ENCODE measurements at regions not wholly inside any gene's neighbourhood (a gene's known extent, or its start where the extent isn't known, plus 50 kb on each side); places are given as distances from the start of the nearest gene placed in this dataset.

DNA sequence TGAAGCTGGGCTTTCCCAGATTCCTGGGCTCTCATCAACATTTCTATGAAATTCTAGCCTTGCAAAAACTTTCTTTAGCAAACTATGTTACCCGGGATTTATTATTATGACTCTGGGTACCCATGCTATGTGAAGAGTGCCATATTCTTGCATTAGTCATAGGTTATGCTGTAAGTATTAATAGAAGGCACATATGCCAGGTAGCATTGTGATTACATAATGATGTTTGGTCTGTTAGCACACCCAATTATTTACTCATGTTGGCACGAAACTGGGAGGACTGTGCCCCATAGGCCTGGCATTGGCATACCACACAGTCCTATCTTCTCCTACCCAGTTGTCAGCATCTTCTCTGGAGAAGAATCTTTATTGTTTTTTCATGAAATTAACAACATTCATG lies 171.0 kb downstream of the SLC4A3 start:
- Mint-ChIP-seq H3K4me1 (no peaks in the 10 kb centered on the region), H3K27ac (no peak overlapping the region), H3K9me3 (peaks cover 0 to 13% (median 6%) of the 10 kb centered on the region in 7 donors), H3K36me3 (no peaks in the 10 kb centered on the region), H3K27me3 (no peaks in the 10 kb centered on the region), H3K4me3 (no peak overlapping the region)
- DNase-seq (no peak), ATAC-seq (ENCODE audit: low read depth in 2 of 2) (no peak)

DNA sequence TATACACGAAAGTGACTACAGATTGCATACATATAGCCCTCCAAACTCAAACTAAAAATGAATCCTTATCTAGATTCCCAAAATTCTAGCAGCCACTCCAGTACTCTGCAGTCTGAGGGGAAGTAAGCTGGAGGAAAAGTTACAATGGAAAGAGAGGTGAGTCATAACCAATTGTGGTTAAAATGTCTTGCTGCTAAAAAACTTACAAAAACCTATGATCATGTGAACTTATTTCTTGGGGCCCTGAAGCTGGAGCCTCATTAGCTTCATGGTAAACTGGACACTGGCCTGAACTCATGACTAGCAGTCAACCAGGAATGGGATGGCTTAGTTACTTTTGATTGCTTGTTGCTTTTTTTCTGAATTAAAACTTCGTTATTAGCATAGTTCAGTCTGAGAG lies 175.9 kb downstream of the SLC4A3 start:
- no peaks in the 10 kb centered on the region for H3K36me3 Mint-ChIP-seq
- H3K4me3 Mint-ChIP-seq: no peak overlapping the region
- H3K4me1 Mint-ChIP-seq: no peaks in the 10 kb centered on the region
- H3K27me3 Mint-ChIP-seq: no peaks in the 10 kb centered on the region
- H3K27ac Mint-ChIP-seq: no peak overlapping the region
- DNase-seq: no peak
- H3K9me3 Mint-ChIP-seq: peaks cover 1 to 25% (median 5%) of the 10 kb centered on the region in 7 donors
- no peak for ATAC-seq (ENCODE audit: low read depth in 2 of 2)

DNA sequence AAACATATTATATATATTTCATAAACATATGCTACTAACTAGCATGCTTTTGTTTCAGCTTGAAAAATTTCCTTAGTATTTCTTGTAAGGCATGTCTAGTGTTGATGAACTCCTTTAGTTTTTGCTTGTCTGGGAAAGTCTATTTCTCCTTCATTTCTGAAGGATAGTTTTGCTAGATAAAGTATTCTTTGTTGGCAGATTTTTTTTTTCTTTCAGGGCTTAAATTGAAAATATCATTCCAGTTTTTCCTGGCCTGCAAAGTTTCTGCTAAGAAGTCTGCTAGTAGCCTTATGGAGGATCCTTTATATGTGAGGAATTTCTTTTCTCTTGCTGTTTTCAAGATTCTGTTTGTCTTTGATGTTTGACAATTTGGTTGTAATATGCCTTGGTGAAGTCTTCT lies 183.5 kb downstream of the SLC4A3 start:
- Mint-ChIP-seq H3K36me3 (no peaks in the 10 kb centered on the region), H3K27me3 (peaks cover 0 to 4% (median 0%) of the 10 kb centered on the region in 3 donors), H3K27ac (no peak overlapping the region), H3K9me3 (peaks cover 5 to 53% (median 22%) of the 10 kb centered on the region in 7 donors), H3K4me1 (no peaks in the 10 kb centered on the region), H3K4me3 (no peak overlapping the region)
- DNase-seq (no peak), ATAC-seq (ENCODE audit: low read depth in 2 of 2) (no peak)

DNA sequence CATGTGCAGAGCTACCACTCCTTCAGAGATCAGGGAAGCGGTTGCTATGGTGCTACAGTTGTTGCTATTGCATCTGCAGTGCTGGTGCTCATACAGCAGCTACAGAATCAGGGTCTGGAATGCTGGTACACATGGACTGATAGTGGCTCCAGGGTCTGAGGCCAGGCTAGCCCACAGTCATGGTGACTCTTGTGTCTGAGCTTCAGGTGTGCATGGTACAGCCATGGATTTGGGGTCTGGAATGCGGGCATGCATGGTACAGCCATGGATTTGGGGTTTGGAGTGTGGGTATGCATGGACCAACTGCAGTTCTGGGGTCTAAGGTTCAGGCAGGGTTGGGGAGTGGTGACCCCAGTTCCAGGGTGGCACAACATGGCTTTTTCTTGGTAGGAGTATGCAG lies 185.2 kb downstream of the SLC4A3 start:
- H3K4me1 Mint-ChIP-seq: no peaks in the 10 kb centered on the region
- no peak for DNase-seq
- no peak overlapping the region for H3K4me3 Mint-ChIP-seq
- no peak for ATAC-seq (ENCODE audit: low read depth in 2 of 2)
- H3K36me3 Mint-ChIP-seq: no peaks in the 10 kb centered on the region
- peaks cover 0 to 4% (median 4%) of the 10 kb centered on the region in 3 donors for H3K27me3 Mint-ChIP-seq
- peaks cover 0 to 44% (median 17%) of the 10 kb centered on the region in 7 donors for H3K9me3 Mint-ChIP-seq
- no peak overlapping the region for H3K27ac Mint-ChIP-seq

DNA sequence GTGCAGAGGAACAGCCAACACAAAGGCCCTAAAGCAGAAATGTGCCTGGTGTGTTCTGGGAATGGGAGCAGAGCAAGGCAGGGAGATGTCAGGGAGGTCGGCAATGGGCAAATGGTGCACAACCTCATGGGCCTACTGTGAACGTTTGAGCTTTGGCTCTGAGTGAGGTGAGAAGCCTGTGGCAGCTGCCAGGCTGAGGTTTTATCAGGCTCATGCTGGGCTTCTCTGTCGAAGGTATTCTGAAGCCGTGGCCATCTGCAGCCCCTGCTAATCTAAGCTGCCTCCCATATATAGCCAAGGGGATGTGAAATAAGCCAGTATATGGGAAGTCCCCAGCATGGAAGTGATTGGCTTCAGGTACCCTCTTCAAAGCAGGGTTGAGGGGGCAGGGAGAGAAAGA lies 193.3 kb downstream of the SLC4A3 start:
- H3K36me3 Mint-ChIP-seq: peaks cover 4 to 6% of the 10 kb centered on the region in 2 donors
- no peaks in the 10 kb centered on the region for H3K4me1 Mint-ChIP-seq
- no peak overlapping the region for H3K27ac Mint-ChIP-seq
- DNase-seq: no peak
- ATAC-seq (ENCODE audit: low read depth in 2 of 2): no peak
- H3K27me3 Mint-ChIP-seq: peaks cover 0 to 10% (median 0%) of the 10 kb centered on the region in 3 donors
- H3K9me3 Mint-ChIP-seq: peaks cover 2 to 25% (median 15%) of the 10 kb centered on the region in 7 donors
- H3K4me3 Mint-ChIP-seq: no peak overlapping the region

DNA sequence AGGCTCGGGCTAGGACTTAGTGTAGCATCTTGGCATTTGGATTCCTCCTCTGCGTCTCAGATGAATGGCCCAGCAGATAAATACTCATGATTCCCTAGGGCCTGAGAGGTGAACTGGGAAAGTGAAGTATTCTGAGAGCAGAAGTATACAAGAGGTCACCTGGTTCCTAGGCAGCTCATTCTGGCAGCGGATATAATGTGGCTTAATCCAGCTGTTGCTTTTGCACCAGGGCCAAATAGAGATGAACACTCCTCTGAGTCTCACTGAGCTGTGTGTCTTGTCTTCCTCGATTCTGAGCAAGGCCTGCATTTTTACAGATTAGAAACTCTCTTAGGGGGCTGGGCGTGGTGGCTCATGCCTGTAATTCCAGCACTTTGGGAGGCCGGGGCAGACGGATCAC lies 196.1 kb downstream of the SLC4A3 start:
- peaks cover 0 to 6% of the 10 kb centered on the region in 2 donors for H3K36me3 Mint-ChIP-seq
- DNase-seq: no peak
- no peak overlapping the region for H3K4me3 Mint-ChIP-seq
- H3K9me3 Mint-ChIP-seq: peaks cover 0 to 15% (median 9%) of the 10 kb centered on the region in 7 donors
- no peaks in the 10 kb centered on the region for H3K4me1 Mint-ChIP-seq
- H3K27ac Mint-ChIP-seq: no peak overlapping the region
- peaks cover 0 to 6% (median 0%) of the 10 kb centered on the region in 3 donors for H3K27me3 Mint-ChIP-seq
- no peak for ATAC-seq (ENCODE audit: low read depth in 2 of 2)

DNA sequence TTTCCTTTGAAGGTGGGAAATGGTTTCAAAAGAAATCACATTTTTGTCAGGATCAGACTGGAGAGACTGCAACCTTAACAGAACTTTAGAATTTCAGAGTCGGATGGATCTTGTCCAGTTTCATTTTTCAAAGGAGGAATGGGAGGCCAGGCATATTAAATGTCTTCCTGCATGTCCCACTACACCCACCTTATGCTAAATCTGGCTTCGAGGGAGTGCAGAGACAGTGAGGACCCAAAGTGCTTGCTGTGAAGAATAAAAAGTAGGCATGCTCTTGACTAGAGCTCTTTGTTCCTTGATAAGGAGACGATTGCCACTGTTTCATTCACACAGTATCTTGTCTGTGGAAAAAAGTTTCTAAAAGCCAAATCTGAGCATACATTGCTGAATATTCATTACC lies 197.6 kb downstream of the SLC4A3 start:
- ATAC-seq (ENCODE audit: low read depth in 2 of 2) (no peak), DNase-seq (no peak)
- no peaks in the 10 kb centered on the region for H3K4me1 Mint-ChIP-seq
- peaks cover 0 to under 1% of the 10 kb centered on the region in 2 donors for H3K36me3 Mint-ChIP-seq
- no peak overlapping the region for H3K4me3 Mint-ChIP-seq
- no peaks in the 10 kb centered on the region for H3K27me3 Mint-ChIP-seq
- peaks cover 0 to 8% (median 2%) of the 10 kb centered on the region in 7 donors for H3K9me3 Mint-ChIP-seq
- H3K27ac Mint-ChIP-seq: no peak overlapping the region

DNA sequence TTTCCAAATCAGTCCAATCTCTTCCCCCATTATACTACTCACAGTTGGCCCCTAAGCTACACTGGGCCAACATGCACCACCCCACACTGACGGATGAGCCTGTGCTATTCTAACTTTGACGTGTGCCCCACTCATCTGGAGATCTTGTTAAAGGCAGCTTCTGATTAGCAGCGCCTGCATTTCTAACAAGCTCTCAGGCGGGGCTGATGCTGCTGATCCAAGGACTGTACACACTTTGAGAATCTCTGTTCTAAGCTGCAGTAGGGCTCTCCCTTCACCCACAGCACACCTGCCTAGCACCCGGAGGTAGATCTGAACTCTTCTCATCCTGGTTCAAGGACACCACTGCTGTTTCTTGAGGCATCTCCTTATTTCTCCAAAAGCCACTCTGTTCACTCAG lies 200.7 kb downstream of the SLC4A3 start:
- H3K27me3 Mint-ChIP-seq: no peaks in the 10 kb centered on the region
- H3K4me1 Mint-ChIP-seq: no peaks in the 10 kb centered on the region
- ATAC-seq (ENCODE audit: low read depth in 2 of 2) (no peak), DNase-seq (no peak)
- H3K27ac Mint-ChIP-seq: no peak overlapping the region
- no peak overlapping the region for H3K4me3 Mint-ChIP-seq
- H3K9me3 Mint-ChIP-seq: peaks cover 0 to 7% (median 0%) of the 10 kb centered on the region in 7 donors
- H3K36me3 Mint-ChIP-seq: no peaks in the 10 kb centered on the region

DNA sequence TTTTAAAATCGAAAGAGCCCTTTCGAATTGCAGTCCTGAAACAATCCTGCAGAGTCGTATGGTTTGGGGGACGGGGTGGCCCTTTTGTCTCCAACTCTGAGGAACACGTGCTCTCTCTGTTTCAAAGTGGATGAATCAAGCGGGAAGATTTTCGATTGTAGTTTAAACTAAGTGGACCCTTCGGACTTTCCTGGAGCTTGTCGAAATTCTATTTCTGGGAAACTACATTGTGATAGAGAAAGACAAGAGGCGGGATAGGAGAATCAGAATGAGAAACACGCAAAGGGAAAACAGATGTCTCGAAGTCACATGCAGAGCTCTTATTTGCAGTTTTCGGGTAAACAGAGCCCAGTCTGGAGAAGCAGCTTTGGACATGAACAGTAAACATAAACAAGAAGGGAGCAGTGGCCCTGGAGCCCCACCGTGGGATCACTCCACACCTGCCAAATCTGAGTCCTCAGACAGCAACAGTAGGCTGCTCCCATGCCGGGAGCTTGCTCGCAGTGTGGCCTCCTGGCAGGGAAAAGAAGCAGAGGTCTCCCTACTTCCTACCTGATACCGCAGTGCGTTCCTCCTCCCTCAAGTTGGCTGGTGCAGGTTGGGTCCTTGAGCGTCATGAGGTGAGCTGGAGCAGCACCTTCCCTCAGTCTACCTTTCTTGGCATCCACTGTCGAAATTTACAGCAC lies 202.4 kb downstream of the SLC4A3 start:
- H3K36me3 Mint-ChIP-seq: no peaks in the 10 kb centered on the region
- no peak for ATAC-seq (ENCODE audit: low read depth in 2 of 2)

DNA sequence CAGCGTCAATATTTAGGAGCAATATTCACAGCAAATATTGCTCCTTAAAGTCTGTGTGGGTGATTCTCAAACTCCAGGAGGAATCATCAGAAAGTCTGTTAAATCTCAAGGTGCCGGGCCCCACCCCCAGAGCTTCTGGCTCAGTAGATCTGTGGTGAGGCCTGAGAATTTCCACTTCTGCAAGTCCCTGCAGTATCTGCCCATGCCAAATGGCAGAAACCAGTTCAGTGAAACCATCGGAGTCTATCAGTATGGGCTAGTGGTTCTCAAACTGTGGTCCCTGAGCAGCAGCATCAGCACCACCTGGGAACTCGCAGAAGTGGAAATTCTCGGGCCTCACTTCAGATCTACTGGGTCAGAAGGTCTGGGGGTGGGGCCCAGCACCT lies 202.9 kb downstream of the SLC4A3 start:
- Mint-ChIP-seq H3K9me3 (peaks cover 0 to 9% (median 0%) of the 10 kb centered on the region in 7 donors), H3K27me3 (no peaks in the 10 kb centered on the region), H3K4me3 (no peak overlapping the region), H3K36me3 (no peaks in the 10 kb centered on the region), H3K27ac (no peak overlapping the region), H3K4me1 (no peaks in the 10 kb centered on the region)
- ATAC-seq (ENCODE audit: low read depth in 2 of 2) (no peak), DNase-seq (no peak)

More for the DNA sequence above, 202.4 kb downstream of the SLC4A3 start:
- peaks cover 0 to 9% (median 0%) of the 10 kb centered on the region in 7 donors for H3K9me3 Mint-ChIP-seq
- no peaks in the 10 kb centered on the region for H3K4me1 Mint-ChIP-seq
- no peak overlapping the region for H3K4me3 Mint-ChIP-seq
- no peak for DNase-seq
- no peaks in the 10 kb centered on the region for H3K27me3 Mint-ChIP-seq
- no peak overlapping the region for H3K27ac Mint-ChIP-seq

DNA sequence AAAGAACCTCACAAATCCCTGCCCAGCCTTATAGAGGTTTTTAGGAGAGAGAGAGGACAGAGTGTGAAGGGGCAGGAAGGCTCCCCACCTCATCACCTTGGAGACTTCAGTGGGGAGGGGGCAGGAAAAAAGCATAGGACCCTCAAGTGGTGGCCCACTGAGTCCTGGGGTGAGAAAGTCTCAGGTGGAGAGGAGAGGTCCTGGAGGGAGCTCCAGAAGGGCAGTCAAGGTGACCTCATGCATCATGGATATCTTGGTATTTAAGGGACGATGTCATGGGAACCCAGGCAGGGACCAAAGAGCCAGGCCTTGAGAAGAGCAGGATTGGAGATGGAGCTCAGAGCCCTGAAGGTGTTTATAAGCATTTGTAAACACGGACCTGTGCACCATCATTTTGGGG lies 204.5 kb downstream of the SLC4A3 start:
- Mint-ChIP-seq H3K4me1 (no peaks in the 10 kb centered on the region), H3K36me3 (no peaks in the 10 kb centered on the region), H3K27me3 (no peaks in the 10 kb centered on the region), H3K27ac (no peak overlapping the region), H3K9me3 (peaks cover 0 to 13% (median 3%) of the 10 kb centered on the region in 7 donors), H3K4me3 (no peak overlapping the region)
- DNase-seq (no peak), ATAC-seq (ENCODE audit: low read depth in 2 of 2) (no peak)

DNA sequence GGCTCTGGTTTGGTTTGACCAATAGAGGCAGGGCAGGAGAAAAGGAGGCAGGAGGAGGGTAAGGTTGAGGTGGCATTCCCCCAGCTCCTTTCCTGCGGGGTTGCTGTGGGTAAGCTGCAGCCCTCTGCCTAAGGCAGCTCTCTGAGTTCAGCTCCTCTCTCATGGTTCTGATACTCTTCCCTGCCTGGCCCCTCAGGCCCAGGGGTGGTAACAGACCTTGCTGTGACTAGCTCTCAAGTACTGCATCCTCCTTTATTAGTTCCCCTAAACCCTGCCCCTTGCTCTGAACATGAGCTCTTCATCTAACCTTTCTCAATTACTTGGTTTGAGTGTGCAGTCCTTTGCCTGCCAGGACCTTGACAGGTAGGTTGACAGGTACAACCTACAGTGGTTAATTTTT lies 205.5 kb downstream of the SLC4A3 start:
- Mint-ChIP-seq H3K36me3 (no peaks in the 10 kb centered on the region), H3K27ac (no peak overlapping the region), H3K9me3 (peaks cover 0 to 13% (median 3%) of the 10 kb centered on the region in 7 donors), H3K4me3 (no peak overlapping the region), H3K4me1 (no peaks in the 10 kb centered on the region), H3K27me3 (no peaks in the 10 kb centered on the region)
- no peak for DNase-seq
- no peak for ATAC-seq (ENCODE audit: low read depth in 2 of 2)

DNA sequence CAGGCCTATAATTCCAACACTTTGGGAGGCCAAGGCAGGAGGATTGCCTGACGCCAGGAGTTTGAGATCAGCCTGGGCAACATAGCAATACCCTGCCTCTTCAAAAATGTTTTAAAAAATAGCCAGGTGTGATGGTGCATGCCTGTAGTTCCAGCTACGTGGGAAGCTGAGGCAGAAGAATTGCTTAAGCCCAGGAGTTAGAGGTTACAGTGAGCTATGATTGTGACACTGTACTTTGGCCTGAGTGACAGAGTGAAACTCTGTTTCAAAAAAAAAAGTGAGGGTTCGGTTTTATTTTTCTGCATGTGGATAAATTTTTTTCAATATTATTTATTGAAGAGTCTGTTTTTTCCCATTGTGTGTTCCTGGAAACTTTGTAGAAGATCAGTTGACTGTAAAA lies 208.1 kb downstream of the SLC4A3 start:
- no peak for DNase-seq
- ATAC-seq (ENCODE audit: low read depth in 2 of 2): no peak
- H3K27me3 Mint-ChIP-seq: no peaks in the 10 kb centered on the region

DNA sequence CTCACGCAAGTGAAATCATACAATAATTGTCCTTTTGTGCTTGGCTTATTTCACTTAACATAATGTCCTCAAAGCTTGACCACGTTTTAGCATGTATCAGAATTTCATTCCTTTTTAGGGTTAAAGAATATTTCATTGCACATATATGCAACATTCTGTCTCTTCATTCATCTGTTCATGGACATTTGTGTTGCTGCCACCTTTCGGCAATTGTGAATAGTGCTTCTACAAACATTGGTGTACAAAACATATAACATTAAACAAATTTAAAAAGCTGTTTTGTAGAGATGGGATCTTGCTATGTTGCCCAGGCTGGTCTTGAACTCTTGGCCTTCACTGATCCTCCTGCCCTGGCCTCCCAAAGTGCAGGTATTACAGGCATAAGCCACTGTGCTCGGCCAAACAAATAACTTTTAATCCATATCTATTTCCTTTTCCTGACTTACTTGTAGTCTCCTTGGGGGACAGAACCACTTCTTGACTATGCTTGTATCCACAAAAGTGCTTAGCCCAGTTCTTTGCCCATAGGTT lies 209.3 kb downstream of the SLC4A3 start:
- Mint-ChIP-seq H3K27me3 (peaks cover 0 to 3% (median 0%) of the 10 kb centered on the region in 3 donors), H3K27ac (no peak overlapping the region), H3K9me3 (peaks cover 0 to 8% (median 2%) of the 10 kb centered on the region in 7 donors), H3K4me1 (no peaks in the 10 kb centered on the region), H3K36me3 (no peaks in the 10 kb centered on the region), H3K4me3 (no peak overlapping the region)
- ATAC-seq (ENCODE audit: low read depth in 2 of 2) (no peak), DNase-seq (no peak)

More for the DNA sequence above, 208.1 kb downstream of the SLC4A3 start:
- H3K9me3 Mint-ChIP-seq: peaks cover 0 to 13% (median 2%) of the 10 kb centered on the region in 7 donors
- no peak overlapping the region for H3K4me3 Mint-ChIP-seq
- no peaks in the 10 kb centered on the region for H3K4me1 Mint-ChIP-seq
- H3K27ac Mint-ChIP-seq: no peak overlapping the region
- H3K36me3 Mint-ChIP-seq: no peaks in the 10 kb centered on the region

All from naive B cell (primary cell).